IPS-NIHi11 (cell line): ENCODE measurements at regions not wholly inside any gene's neighbourhood (a gene's known extent, or its start where the extent isn't known, plus 50 kb on each side); places are given as distances from the start of the nearest gene placed in this dataset.
A peak's percentile ranks its signal among the peaks of the same experiment; 100 is the strongest.

ENCODE experiments used
- DNase-seq: peaks from one replicate; pipeline ENCODE4 v3.0.0; 2012; ENCODE audit warnings: mixed read lengths, low spot score

GRCh38 chr7:42858570-42858969 is 53.3 kb downstream of the C7orf25 start:
- no peak for DNase-seq

GRCh38 chr7:42856605-42856987 is 55.3 kb downstream of the C7orf25 start:
- no peak for DNase-seq

GRCh38 chr7:42854571-42855118 is 57.2 kb downstream of the C7orf25 start:
- DNase-seq = no peak

GRCh38 chr7:42852531-42852930 is 59.3 kb downstream of the C7orf25 start:
- DNase-seq = no peak

- DNase-seq = peak; percentile 57
Measured at GRCh38 chr7:42843205-42843800, 68.6 kb downstream of the C7orf25 start.

- no peak for DNase-seq
Measured at GRCh38 chr7:42834676-42835075, 77.2 kb downstream of the C7orf25 start.

GRCh38 chr7:42833411-42833810 is 78.5 kb downstream of the C7orf25 start:
- DNase-seq = no peak

- no peak for DNase-seq
Measured at GRCh38 chr7:42832667-42833066, 79.2 kb downstream of the C7orf25 start.

- peak; percentile 34 for DNase-seq
Measured at GRCh38 chr7:42831718-42832522, 80.0 kb downstream of the C7orf25 start.

- DNase-seq = no peak
Measured at GRCh38 chr7:42831006-42831717, 80.7 kb downstream of the C7orf25 start.

GRCh38 chr7:42812779-42813178 is 99.1 kb downstream of the C7orf25 start:
- no peak for DNase-seq

- no peak for DNase-seq
Measured at GRCh38 chr7:42805601-42806000, 106.3 kb downstream of the C7orf25 start.

GRCh38 chr7:42794673-42795072 is 117.2 kb downstream of the C7orf25 start:
- no peak for DNase-seq

- DNase-seq = no peak
Measured at GRCh38 chr7:42792841-42793240, 119.0 kb downstream of the C7orf25 start.

- DNase-seq = no peak
Measured at GRCh38 chr7:42790196-42790595, 121.7 kb downstream of the C7orf25 start.

GRCh38 chr7:42774436-42774835 is 137.4 kb downstream of the C7orf25 start:
- DNase-seq = no peak

GRCh38 chr7:42770114-42770513 is 141.8 kb downstream of the C7orf25 start:
- DNase-seq = no peak

- peak; percentile 16 for DNase-seq
Measured at GRCh38 chr7:42768045-42768444, 143.8 kb downstream of the C7orf25 start.

- no peak for DNase-seq
Measured at GRCh38 chr7:42766782-42767423, 145.0 kb downstream of the C7orf25 start.

- no peak for DNase-seq
Measured at GRCh38 chr7:42765931-42766330, 145.9 kb downstream of the C7orf25 start.

- no peak for DNase-seq
Measured at GRCh38 chr7:42763137-42763551, 148.7 kb downstream of the C7orf25 start.

- DNase-seq = no peak
Measured at GRCh38 chr7:42761486-42761885, 150.4 kb downstream of the C7orf25 start.
